ENCODE measurements at regions not wholly inside any gene's neighbourhood (a gene's known extent, or its start where the extent isn't known, plus 50 kb on each side); places are given as distances from the start of the nearest gene placed in this dataset.

DNA sequence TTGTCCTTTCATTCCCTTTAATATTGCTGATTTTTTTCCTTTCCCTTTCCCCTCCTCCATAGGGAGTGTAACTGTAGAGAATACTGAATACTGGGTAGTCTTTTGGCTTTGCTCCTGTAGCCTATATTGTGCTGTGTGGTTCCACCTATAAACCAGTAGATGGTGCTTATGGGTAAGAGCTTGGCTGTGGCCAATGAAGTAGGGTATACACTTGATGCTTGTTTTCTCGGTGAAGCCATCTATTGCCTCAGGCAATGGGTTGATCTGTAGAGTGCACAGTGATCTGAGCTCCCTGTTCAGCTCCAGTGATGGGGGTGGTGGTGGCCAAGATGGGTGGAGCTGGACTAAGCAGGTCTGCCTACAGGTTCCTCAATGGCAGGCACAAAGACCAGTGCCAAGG, 203.3 kb upstream of the IMPG1 start:
- no peak overlapping the region for H3K27ac Mint-ChIP-seq
- ATAC-seq (no peak), DNase-seq (ENCODE audit: low spot score in 2 of 2) (no peak)
- no peak overlapping the region for H3K4me3 Mint-ChIP-seq
- peaks cover 6% of the 10 kb centered on the region for H3K36me3 Mint-ChIP-seq
- no peaks in the 10 kb centered on the region for H3K4me1 Mint-ChIP-seq
- H3K9me3 Mint-ChIP-seq, result peaks cover 29% of the 10 kb centered on the region

DNA sequence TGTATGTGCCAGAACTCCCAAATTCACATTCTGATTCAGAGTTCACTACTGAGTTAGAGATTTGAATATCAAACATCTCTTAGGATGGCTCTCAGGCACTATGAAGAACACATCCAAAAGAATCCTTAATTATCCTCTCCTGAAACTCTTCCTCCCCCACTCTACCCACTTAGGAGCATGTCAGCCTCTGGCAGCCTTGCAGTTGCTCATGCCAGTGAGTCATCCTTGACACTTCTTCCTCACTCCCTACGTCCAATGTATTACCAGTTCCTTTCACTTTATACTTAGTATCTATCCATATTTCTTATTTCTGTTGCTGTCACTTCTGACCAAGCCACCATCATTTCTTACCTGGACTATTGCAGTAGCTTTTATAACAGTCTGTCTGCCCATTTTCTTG, 192.0 kb upstream of the IMPG1 start:
- ATAC-seq (no peak), DNase-seq (ENCODE audit: low spot score in 2 of 2) (no peak)
- no peaks in the 10 kb centered on the region for H3K36me3 Mint-ChIP-seq
- peaks cover 20% of the 10 kb centered on the region for H3K9me3 Mint-ChIP-seq
- H3K27ac Mint-ChIP-seq, result no peak overlapping the region
- H3K4me3 Mint-ChIP-seq, result no peak overlapping the region
- H3K4me1 Mint-ChIP-seq, result no peaks in the 10 kb centered on the region

DNA sequence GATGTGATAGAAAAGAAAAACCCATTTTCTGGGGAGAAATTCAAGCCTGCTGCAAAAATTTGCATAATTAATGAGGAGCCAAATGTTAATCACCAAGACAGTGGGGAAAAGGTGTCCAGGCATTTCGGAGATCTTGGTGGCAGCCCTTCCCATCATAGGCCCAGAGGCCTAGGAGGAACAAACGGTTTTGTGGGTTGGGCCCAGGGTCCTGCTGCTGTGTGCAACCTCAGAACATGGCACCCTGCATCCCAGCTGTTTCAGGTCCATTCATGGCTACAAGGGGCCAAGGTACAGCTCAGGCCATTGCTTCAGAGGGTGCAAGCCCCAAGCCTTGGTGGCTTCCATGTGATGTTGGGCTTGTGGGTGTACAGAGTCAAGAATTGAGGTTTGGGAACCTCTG, 189.8 kb upstream of the IMPG1 start:
- no peak for DNase-seq (ENCODE audit: low spot score in 2 of 2)
- no peak overlapping the region for H3K4me3 Mint-ChIP-seq
- no peaks in the 10 kb centered on the region for H3K4me1 Mint-ChIP-seq
- H3K36me3 Mint-ChIP-seq, result no peaks in the 10 kb centered on the region
- H3K9me3 Mint-ChIP-seq, result peaks cover 20% of the 10 kb centered on the region
- H3K27ac Mint-ChIP-seq, result no peak overlapping the region
- ATAC-seq, result no peak

DNA sequence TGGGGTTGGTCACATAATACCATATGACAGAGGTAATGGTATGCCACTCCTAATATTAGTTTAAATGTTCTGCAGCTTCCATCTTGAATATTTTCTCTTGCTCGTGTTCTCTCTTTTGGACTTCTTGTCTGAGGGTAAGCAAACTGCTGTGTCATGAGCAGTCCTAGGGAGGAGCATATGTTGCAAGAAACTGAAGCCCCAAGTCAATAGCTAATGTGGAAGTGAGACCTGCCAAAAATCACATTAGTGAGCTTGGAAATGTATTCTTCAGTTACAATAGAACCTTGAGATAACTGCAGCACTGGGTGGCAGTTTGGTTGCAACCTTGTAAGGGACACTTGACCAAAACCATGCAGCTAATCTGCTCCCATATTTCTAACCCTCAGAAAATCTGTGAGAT, 178.2 kb upstream of the IMPG1 start:
- Mint-ChIP-seq H3K4me3 (no peak overlapping the region), H3K27ac (no peak overlapping the region), H3K4me1 (no peaks in the 10 kb centered on the region), H3K36me3 (no peaks in the 10 kb centered on the region), H3K9me3 (peaks cover 18% of the 10 kb centered on the region)
- ATAC-seq, result no peak
- DNase-seq (ENCODE audit: low spot score in 2 of 2), result no peak

DNA sequence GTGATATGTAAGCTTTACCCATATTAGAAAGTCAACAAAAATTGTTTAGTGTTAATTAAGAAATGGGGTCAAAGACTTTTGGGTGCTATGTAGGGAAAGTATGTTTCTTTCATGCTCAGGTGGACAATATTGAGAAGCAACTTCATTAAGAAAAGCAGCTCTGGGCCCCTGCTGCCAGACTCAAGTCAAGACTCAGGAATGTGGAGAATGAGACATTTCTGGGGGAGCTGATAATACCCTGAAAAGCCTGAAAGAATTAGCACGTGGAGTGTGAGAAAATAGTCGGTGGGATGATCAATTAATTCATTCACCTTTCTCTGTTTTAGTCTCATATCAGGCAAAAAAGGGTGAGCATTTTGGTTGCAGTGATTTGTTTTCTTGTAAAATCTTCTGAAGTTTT, 175.1 kb upstream of the IMPG1 start:
- H3K27ac Mint-ChIP-seq, result no peak overlapping the region
- H3K4me1 Mint-ChIP-seq, result no peaks in the 10 kb centered on the region
- DNase-seq (ENCODE audit: low spot score in 2 of 2) (no peak), ATAC-seq (no peak)
- no peak overlapping the region for H3K4me3 Mint-ChIP-seq
- no peaks in the 10 kb centered on the region for H3K36me3 Mint-ChIP-seq
- peaks cover 15% of the 10 kb centered on the region for H3K9me3 Mint-ChIP-seq

DNA sequence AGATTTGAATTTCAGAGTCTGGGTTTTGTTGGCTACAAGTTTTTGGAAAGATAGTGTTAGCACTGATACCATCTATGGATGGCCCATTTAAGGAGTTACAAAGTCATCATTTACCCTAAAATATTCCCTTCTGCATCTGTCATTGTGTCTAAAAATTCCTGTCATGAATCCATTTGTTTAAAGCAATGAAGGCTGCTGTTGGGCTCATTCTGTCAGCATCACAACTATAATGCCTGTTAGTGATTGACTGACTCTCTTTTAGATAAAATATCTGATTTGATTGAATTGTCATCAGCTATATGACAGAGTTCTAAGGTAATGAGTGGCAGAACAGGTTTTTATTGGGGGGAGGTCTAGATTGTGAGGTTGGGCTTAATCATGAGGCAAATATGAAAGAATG, 167.6 kb upstream of the IMPG1 start:
- Mint-ChIP-seq H3K27ac (no peak overlapping the region), H3K36me3 (no peaks in the 10 kb centered on the region), H3K9me3 (peaks cover 23% of the 10 kb centered on the region), H3K4me3 (no peak overlapping the region), H3K4me1 (no peaks in the 10 kb centered on the region)
- ATAC-seq (no peak), DNase-seq (ENCODE audit: low spot score in 2 of 2) (no peak)

DNA sequence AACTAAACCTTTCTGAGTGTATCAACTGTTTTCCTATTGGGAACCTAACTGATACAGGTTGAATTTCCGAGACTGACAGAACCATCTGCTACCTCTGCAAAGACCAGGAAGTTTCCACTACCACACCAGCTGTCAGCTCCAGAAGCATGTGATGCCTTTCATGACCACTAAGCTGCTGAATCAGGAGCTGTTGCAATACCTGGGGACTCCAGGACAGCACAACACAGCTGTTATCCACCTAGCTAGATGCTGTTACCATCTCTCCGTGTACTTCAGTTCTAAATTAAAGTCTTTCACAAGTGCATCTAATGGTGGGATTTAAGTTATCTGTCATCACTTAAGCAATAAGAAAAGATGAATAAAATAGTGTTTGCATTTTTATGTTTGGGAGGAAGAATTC, 158.2 kb upstream of the IMPG1 start:
- ATAC-seq (no peak), DNase-seq (ENCODE audit: low spot score in 2 of 2) (no peak)
- Mint-ChIP-seq H3K4me3 (no peak overlapping the region), H3K9me3 (peaks cover 4% of the 10 kb centered on the region), H3K27ac (no peak overlapping the region), H3K4me1 (no peaks in the 10 kb centered on the region), H3K36me3 (no peaks in the 10 kb centered on the region)

DNA sequence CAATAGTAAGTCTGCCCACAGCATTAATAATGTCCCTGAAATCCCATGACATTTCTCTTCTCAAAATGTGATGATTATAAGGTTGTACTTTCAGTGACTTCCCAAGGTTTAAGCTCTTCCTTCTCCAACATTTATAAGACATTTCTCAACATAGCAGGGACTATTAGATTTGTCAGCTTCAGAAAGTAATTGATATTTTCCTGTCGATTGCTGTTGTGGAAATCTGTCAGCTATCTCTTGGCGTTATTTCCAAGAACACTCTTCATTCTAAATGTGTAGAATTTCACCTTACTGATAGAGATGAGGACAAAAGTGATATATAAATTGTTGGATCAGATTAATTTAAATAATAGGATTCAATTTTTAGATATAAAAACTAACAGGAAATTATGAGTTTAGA, 149.7 kb upstream of the IMPG1 start:
- no peaks in the 10 kb centered on the region for H3K36me3 Mint-ChIP-seq
- DNase-seq (ENCODE audit: low spot score in 2 of 2) (no peak), ATAC-seq (no peak)
- H3K27ac Mint-ChIP-seq, result no peak overlapping the region
- no peaks in the 10 kb centered on the region for H3K4me1 Mint-ChIP-seq
- H3K4me3 Mint-ChIP-seq, result no peak overlapping the region
- peaks cover 3% of the 10 kb centered on the region for H3K9me3 Mint-ChIP-seq

DNA sequence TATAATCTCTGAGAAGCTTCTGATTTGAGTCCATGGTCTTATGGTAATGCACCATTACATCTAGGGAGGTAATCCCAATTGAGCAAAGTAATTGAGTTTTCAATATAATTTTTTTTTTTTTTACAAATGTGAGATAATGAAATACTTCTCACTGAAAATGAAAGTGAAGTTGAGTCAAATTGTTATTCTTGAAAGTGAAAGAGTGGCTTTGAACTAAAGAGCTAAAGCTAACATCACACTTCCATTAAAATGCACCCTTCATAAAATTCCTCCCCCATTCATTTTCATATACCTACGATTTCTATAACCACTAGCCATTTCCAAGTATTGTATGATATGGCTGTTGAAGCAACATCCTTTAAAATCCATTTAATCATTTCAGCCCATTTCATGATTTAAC, 149.1 kb upstream of the IMPG1 start:
- ATAC-seq, result no peak
- no peak overlapping the region for H3K27ac Mint-ChIP-seq
- H3K4me1 Mint-ChIP-seq, result no peaks in the 10 kb centered on the region
- DNase-seq (ENCODE audit: low spot score in 2 of 2), result no peak
- H3K4me3 Mint-ChIP-seq, result no peak overlapping the region
- H3K36me3 Mint-ChIP-seq, result no peaks in the 10 kb centered on the region
- peaks cover 3% of the 10 kb centered on the region for H3K9me3 Mint-ChIP-seq

DNA sequence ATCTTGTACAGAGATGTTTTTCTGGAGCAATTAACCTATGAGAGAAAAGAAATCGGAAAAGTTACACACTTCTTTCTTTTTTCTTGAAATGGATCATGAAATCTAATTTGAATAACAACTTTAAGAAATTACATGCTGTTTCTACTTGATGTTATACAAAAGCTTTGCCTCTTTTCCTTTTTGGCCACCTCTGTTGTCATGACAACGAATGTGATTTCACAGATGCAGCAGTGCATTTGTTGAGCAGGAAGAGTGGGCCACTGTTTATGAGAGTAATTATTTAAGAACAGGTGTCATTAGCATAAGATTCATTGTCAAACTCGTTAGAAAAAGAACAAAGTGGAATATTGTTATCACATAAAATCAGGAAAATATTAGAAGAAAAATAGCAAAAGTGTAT, 148.3 kb upstream of the IMPG1 start:
- Mint-ChIP-seq H3K9me3 (peaks cover 3% of the 10 kb centered on the region), H3K36me3 (no peaks in the 10 kb centered on the region), H3K4me3 (no peak overlapping the region), H3K27ac (no peak overlapping the region), H3K4me1 (no peaks in the 10 kb centered on the region)
- DNase-seq (ENCODE audit: low spot score in 2 of 2), result no peak
- ATAC-seq, result no peak

DNA sequence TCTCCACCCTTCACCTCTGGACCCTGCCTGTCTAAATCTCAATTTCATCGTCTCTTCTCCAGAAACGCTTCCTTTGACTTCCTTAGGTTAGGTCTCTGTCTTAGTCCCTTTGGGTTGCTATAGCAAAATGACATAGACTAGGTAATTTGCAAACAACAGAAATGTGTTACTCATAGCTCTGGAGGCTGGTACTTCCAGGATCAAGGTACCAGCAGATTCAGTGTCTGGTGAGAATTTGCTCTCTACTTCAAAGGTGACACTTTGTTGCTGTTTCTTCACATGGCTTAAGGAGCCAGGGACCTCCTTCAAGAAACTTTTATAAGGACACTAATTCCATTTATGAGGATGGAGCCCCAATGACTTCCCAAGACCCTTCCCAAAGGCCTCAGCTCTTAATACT, 145.1 kb upstream of the IMPG1 start:
- H3K4me1 Mint-ChIP-seq, result no peaks in the 10 kb centered on the region
- ATAC-seq (no peak), DNase-seq (ENCODE audit: low spot score in 2 of 2) (no peak)
- H3K4me3 Mint-ChIP-seq, result no peak overlapping the region
- no peaks in the 10 kb centered on the region for H3K36me3 Mint-ChIP-seq
- H3K9me3 Mint-ChIP-seq, result peaks cover 3% of the 10 kb centered on the region
- H3K27ac Mint-ChIP-seq, result no peak overlapping the region

DNA sequence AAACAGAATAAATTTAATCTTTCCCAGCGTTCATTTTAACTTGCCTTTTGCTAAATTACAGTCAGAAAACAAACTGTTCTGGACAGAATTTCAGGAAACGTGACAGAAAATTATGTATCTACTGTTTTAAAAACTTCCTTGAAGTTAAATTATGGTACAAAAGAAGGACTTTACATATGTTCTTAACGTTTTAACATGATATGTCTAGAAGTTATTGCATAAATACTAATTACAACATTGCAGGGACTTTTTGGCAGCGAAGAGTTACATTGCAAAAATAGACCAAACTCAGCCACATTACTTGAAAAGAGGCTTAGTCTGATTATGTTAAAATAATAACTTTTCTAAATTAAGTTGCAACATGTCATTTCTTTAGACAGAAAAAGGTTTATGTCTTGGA, 142.1 kb upstream of the IMPG1 start:
- H3K4me3 Mint-ChIP-seq, result no peak overlapping the region
- no peak for DNase-seq (ENCODE audit: low spot score in 2 of 2)
- H3K4me1 Mint-ChIP-seq, result no peaks in the 10 kb centered on the region
- H3K27ac Mint-ChIP-seq, result no peak overlapping the region
- peaks cover 7% of the 10 kb centered on the region for H3K9me3 Mint-ChIP-seq
- no peaks in the 10 kb centered on the region for H3K36me3 Mint-ChIP-seq
- ATAC-seq, result no peak

DNA sequence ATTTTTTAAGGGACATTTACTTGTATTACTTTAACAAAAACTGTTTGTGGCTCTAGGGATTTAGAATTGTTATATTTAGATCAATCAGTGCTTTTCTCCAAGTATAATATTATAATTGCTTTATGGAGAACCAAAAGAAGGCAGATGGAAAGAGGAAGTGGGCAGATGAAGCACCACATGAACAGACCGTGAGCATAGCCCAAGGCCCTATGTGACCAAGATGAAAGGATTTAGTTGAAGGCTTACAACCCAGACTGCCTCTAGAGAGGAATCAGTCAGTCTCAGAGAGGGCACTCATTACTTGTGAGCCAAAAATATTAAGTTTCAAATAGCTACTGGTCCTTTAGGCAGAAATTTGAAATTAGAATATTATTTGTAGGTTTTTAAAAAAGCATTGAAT, 102.3 kb upstream of the IMPG1 start:
- Mint-ChIP-seq H3K4me1 (no peaks in the 10 kb centered on the region), H3K4me3 (no peak overlapping the region), H3K36me3 (no peaks in the 10 kb centered on the region), H3K27ac (no peak overlapping the region), H3K9me3 (peaks cover 7% of the 10 kb centered on the region)
- ATAC-seq, result no peak
- DNase-seq (ENCODE audit: low spot score in 2 of 2), result no peak

DNA sequence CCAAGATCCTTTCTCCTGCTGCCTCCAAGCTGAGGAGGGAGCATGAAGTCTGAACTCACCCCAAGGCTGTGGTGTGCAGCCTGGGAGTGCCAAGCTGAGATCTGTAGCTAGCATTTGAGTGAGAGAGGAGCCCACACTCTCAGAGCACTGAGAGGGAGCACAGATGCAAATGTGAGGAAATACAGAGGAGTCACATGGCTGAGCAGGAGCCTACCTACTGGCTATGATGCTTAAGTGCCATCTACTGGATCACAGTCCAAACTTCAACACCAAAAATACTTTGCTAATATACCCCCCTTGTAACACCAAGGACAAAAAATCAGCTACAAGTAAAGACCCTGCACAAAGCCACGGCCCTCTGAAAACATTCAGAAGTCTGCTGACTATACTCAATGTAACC, 94.4 kb upstream of the IMPG1 start:
- peaks cover 14% of the 10 kb centered on the region for H3K9me3 Mint-ChIP-seq
- no peak overlapping the region for H3K27ac Mint-ChIP-seq
- no peak for DNase-seq (ENCODE audit: low spot score in 2 of 2)
- no peaks in the 10 kb centered on the region for H3K36me3 Mint-ChIP-seq
- no peak for ATAC-seq
- H3K4me3 Mint-ChIP-seq, result no peak overlapping the region
- no peaks in the 10 kb centered on the region for H3K4me1 Mint-ChIP-seq

DNA sequence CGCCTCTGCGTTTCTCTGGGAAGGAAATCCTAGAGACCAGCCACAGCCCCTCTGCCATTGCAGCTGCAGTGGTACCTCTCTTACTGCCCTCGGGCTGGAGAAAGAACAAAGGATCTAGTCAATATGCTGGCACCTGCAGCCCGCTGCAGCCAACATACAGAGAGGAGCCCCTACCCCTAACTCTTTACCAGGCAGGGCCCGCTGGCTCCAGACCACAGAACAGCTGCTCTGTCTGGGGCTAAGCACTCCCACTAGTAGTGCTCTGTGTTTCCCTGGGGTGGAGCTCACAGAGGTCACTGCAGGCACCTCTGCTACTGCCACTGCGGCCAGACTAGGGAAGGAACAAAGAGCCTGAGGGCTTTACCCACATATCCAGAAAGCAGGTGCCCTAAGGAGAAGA, 93.8 kb upstream of the IMPG1 start:
- DNase-seq (ENCODE audit: low spot score in 2 of 2), result no peak
- H3K4me3 Mint-ChIP-seq, result no peak overlapping the region

DNA sequence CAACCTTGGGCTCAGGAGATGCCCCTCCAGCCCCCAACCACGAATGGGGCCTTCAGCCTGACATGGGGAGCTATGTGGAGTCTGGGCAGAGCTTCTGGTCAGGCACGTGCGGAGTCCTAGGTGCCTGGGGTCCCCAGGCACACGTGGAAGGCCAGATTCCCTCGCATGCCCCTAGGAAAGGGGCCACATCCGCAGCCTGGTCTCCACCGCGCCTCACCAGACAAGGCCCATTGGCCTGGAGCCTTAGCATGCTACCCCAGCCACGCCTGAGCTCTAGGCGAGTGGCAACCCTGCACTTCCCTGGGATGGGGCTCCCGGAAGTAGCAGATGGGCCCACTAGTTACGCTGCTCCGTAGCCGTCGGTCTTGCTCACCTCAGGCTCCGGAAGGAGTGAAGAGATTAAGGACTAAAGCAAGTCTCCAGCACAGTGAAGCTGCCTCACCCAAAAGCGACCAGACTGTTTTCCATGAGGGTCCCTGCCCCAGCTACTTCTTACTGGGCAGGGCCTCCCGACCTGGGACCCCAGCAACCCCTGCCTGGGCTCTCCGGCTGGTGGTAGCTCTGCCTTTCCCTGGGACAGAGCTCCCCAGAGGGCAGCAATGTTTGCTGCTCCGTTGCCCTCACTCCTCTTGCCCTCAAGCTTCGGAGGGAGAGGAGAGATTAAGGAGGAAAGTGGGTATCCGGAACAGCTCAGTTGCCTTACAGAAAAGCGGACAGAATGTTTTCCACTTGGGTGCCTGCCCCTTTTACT, 93.2 kb upstream of the IMPG1 start:
- H3K4me1 Mint-ChIP-seq, result no peaks in the 10 kb centered on the region
- peaks cover 14% of the 10 kb centered on the region for H3K9me3 Mint-ChIP-seq
- no peak overlapping the region for H3K27ac Mint-ChIP-seq
- no peaks in the 10 kb centered on the region for H3K36me3 Mint-ChIP-seq
- DNase-seq (ENCODE audit: low spot score in 2 of 2) (no peak), ATAC-seq (peak; percentile 21)
- no peak overlapping the region for H3K4me3 Mint-ChIP-seq

More for the DNA sequence above, 93.8 kb upstream of the IMPG1 start:
- peaks cover 14% of the 10 kb centered on the region for H3K9me3 Mint-ChIP-seq
- no peak for ATAC-seq
- no peaks in the 10 kb centered on the region for H3K36me3 Mint-ChIP-seq
- H3K4me1 Mint-ChIP-seq, result no peaks in the 10 kb centered on the region
- H3K27ac Mint-ChIP-seq, result no peak overlapping the region

DNA sequence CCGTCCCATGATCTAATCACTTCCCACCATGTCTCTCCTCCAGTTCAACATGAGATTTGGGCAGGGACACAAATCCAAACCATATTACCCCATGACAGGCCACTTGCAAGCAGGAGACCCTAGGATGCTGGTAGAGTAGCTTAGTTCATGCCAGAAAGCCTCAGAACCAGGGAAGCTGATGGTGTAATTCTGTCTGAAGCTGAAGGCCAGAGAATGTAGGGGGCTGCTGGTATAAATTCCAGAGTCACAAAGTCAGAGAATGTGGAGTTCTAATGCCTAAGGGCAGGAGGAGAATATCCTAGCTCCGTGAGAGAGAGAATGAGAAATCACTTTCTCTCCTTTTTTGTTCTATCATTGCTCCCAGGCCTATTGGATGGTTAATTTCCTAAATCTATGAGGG, 90.3 kb upstream of the IMPG1 start:
- Mint-ChIP-seq H3K9me3 (peaks cover 18% of the 10 kb centered on the region), H3K36me3 (no peaks in the 10 kb centered on the region), H3K4me3 (no peak overlapping the region), H3K27ac (no peak overlapping the region), H3K4me1 (no peaks in the 10 kb centered on the region)
- no peak for ATAC-seq
- DNase-seq (ENCODE audit: low spot score in 2 of 2), result no peak

All from stimulated activated effector memory CD8-positive, alpha-beta T cell treated with anti-CD3 and anti-CD28 coated beads, Interleukin-12 subunit alpha, Interleukin-12 subunit beta, amount 100 ng/mL, for 72 hours (primary cell).